ENCODE measurements at regions not wholly inside any gene's neighbourhood (a gene's known extent, or its start where the extent isn't known, plus 50 kb on each side); places are given as distances from the start of the nearest gene placed in this dataset.
A peak's percentile ranks its signal among the peaks of the same experiment; 100 is the strongest.

DNA sequence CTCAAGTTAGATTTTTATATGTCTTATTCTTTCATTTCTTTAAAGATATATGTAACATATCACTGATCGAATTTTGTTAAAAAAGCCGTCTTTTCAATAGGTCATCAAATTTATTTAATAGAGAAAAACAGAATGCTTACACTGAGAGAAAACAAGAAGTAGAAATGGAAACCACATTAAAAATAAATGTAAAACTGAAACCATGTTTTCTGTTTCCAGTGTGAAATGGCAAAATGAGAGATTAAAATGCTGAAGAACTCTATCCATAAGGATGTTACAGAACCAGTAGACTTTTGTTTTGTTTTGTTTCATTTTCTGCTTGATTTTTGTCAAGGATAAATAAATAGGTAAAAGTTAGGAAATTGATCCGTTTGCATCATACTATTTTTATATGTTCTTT is 210.1 kb downstream of the PRDM9 start:
- no peaks in the 10 kb centered on the region for H3K27me3 ChIP-seq (replicated peaks in 1 of 2; ENCODE audit: control insufficient read depth in 2 of 2, insufficient read depth in 2 of 2, low read length in 1 of 2)
- 0 out of 2 replicates have a peak, but pooled peaks have one; percentile 13 for TF ChIP-seq RELB (IDR thresholded peaks at IDR 0.05; ENCODE audit: low read depth)
- TF ChIP-seq, protein P1, sequence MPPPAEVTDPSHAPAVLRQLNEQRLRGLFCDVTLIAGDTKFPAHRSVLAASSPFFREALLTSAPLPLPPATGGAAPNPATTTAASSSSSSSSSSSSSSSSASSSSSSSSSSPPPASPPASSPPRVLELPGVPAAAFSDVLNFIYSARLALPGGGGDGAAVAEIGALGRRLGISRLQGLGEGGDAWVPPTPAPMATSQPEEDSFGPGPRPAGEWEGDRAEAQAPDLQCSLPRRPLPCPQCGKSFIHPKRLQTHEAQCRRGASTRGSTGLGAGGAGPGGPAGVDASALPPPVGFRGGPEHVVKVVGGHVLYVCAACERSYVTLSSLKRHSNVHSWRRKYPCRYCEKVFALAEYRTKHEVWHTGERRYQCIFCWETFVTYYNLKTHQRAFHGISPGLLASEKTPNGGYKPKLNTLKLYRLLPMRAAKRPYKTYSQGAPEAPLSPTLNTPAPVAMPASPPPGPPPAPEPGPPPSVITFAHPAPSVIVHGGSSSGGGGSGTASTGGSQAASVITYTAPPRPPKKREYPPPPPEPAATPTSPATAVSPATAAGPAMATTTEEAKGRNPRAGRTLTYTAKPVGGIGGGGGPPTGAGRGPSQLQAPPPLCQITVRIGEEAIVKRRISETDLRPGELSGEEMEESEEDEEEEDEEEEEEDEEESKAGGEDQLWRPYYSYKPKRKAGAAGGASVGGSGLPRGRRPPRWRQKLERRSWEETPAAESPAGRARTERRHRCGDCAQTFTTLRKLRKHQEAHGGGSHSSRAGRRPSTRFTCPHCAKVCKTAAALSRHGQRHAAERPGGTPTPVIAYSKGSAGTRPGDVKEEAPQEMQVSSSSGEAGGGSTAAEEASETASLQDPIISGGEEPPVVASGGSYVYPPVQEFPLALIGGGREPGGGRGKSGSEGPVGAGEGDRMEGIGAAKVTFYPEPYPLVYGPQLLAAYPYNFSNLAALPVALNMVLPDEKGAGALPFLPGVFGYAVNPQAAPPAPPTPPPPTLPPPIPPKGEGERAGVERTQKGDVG (CRISPR knock-in tag; IDR thresholded peaks at IDR 0.05): no peak

More for the DNA sequence above, 210.1 kb downstream of the PRDM9 start:
- ChIA-PET CTCF (no interaction called here), POLR2A (no interaction called here), SMC1A (ENCODE audit: uncharacterized antibody, unreplicated experiment) (no interaction called here), RAD21 (ENCODE audit: unreplicated experiment) (no interaction called here)
- Histone ChIP-seq H3K9ac (ENCODE audit: control insufficient read depth, insufficient read depth, low read length) (no peak overlapping the region), H3K4me2 (ENCODE audit: control insufficient read depth, insufficient read depth) (no peak overlapping the region), H3K79me2 (ENCODE audit: control insufficient read depth, insufficient read depth, low read length) (no peaks in the 10 kb centered on the region), H4K20me1 (ENCODE audit: control insufficient read depth, insufficient read depth) (no peaks in the 10 kb centered on the region), H3K27ac (ENCODE audit: control insufficient read depth, insufficient read depth) (no peak overlapping the region), H3K9me3 (replicated peaks; ENCODE audit: control insufficient read depth, insufficient read depth, low read length) (no peaks in the 10 kb centered on the region), H3K4me3 (no peak overlapping the region), H3K36me3 (ENCODE audit: control insufficient read depth in 2 of 2, insufficient read depth in 2 of 2, low read length in 1 of 2) (no peaks in the 10 kb centered on the region), H3K4me1 (ENCODE audit: control insufficient read depth, insufficient read depth, low read length) (no peaks in the 10 kb centered on the region), H2AFZ (ENCODE audit: control insufficient read depth, low read depth, low read length) (no peak overlapping the region)
- BruUV-seq (replicated peaks): no TSS peak
- DNase-seq (ENCODE audit: low read depth, low spot score) (no peak), ATAC-seq (no peak; the same call in none of the 3 replicates), FAIRE-seq (no peak)
- 22% methylated on average over 3 of the region's 3 CpGs for WGBS (ENCODE audit: insufficient coverage, insufficient replicate concordance, low lambda C conversion rate, missing lambda C conversion rate)
- in situ Hi-C loops (cut with MboI): no loop called here
- intact Hi-C loops (cut with micrococcal nuclease; ENCODE audit: unreplicated experiment): no loop called here

Data from GM12878 (cell line).